Stimulated activated CD4-positive, alpha-beta T cell treated with anti-CD3 and anti-CD28 coated beads, Interleukin-12 subunit alpha, Interleukin-12 subunit beta, amount 100 ng/mL, for 4 hours (primary cell): ENCODE measurements at regions not wholly inside any gene's neighbourhood (a gene's known extent, or its start where the extent isn't known, plus 50 kb on each side); places are given as distances from the start of the nearest gene placed in this dataset.
"Not testable (repeated sequence)": the region's sequence is repeated elsewhere in the genome, so short reads cannot be mapped to it uniquely, and the experiment has no call there.

Experiments
- DNase-seq: peaks from one replicate; pipeline ENCODE4 v3.0.0-alpha.2; 2020

DNA sequence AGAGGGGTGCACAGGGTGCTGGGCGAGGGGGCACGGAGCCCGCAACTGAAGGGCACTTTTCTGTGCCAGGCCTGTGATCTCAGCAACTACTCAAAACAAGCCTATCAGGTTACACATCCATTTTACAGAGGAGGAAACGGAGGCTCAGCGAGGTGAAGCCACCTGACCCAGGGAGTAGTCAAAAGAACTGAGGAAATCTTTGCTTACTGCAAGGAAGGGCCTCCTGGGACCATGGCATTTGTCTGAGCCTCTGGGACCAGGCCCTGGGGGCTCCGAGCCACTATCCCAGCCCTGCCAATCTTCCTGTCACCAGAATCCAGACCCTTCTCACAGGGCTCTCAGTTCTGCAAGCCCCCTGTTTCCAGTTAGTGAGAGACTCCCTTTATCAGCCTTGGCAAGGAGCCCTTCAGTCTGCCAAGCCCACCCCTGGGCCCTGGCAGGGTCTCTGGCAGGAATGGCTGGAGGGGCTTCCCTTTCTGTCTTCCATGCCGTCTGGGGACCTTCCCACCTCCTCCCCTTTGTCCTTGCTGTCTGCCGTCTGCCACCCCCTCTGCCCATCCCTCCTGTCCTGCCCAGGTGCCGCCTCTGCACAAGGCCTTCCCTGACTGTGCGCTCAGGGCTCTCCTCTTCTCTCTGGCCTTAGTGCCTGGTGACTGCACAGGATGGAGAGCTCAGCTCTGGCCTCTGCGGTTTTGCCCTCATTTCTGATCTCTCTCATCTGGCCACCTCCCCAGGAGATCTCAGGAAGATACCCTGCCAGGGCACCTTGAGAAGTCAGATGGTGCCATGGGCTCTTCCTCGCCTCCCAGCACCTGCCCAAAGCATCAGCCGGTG, 194.7 kb upstream of the GLI2 start:
- no peak for DNase-seq

DNA sequence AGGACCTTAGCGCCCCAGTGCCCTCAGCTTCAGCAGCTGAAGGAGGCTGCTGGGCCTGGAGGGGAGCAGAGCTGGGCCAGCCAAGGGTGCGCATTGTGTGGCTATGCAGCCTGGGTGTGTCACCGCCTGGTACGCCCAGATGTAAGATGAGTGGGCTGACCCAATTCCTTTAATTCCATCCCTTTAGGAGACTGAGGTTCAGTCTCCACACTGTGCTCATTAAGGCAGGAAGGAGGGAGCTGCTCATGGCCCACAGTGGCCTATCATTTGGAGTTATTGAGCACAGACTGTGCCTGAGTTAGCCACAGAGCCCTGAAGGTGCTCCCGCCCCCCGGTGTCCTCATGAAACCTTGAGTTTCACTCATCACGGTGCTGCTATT, 194.1 kb upstream of the GLI2 start:
- DNase-seq: no peak

DNA sequence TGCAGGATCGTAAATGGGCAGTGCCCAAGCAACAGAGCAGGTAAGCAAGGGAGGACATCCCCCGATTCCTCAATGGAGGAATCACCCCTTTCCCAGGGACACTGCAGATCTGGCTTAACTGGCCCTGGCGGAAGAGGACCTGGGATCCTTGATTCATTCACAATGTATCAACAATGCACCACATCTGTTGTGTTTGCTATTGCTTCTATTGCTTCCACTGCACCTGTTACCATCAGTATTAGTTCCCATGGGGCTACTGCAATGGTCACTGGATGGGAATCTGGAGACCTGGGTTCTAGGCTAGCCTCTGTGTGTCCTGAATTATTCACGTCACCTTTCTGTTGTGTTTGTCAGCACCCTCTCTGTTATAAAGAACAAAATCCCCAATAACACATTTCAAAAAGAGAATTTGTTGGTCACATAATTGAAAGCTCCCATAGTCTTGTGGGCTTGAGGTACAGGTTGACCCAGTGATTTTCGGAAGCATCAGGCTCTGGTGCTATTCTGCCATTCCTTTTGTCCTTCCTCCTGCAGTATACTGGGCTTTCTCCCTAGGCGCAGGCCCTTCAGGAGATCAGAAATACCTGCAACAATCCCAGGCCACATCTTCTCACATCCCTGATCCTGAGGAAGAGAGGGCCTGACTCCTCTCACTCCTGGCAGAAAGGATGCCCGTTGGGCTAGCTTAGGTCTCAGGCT, 193.5 kb upstream of the GLI2 start:
- DNase-seq: no peak

DNA sequence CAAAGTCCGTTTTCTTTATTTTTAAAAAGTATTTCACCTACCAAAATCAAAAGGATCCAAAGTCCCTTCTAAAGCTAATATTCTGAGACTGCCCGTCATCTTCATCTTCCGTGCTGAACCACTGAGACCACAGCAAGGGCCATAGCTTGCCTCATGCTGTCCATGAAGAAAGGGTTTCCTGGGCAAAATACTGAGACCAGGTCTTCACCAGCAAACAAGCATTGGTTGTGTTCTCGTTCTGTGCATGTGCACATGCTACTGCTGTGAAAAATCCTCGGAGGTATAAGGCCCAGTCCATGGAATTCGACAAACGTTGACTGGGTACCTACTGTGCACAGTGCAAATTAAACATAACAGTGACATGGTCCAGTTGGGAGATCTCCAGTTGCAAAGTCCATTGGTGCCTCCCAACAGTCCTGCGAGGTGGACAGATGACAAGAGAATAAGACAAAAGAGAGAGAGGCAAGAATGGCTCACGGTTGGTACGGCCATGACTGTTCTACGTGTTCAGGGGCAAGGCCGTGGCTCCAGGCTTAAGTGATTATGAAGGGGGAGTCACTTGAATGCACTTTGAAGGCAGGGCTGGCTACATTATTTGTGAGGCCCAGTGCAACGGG, 192.6 kb upstream of the GLI2 start:
- no peak for DNase-seq

DNA sequence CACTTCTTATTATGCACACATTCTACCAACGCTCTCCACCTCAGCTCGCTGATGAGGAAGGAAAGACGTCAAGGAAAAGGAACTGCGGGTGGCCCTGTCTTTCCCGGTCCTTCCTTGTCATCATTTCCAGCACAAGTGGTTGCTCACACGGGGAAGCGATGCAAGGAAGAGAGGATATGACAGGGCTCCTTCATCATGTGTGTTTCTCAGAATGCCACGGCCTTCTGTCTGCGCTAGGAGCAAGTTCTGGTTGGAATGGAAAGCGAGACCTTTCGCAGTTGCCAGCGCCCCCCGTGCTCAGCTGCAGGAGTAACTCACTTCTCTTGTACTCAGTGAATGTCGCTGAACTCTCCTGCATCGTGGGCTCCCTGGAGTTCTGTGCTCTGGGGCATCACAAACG, 191.8 kb upstream of the GLI2 start:
- no peak for DNase-seq

DNA sequence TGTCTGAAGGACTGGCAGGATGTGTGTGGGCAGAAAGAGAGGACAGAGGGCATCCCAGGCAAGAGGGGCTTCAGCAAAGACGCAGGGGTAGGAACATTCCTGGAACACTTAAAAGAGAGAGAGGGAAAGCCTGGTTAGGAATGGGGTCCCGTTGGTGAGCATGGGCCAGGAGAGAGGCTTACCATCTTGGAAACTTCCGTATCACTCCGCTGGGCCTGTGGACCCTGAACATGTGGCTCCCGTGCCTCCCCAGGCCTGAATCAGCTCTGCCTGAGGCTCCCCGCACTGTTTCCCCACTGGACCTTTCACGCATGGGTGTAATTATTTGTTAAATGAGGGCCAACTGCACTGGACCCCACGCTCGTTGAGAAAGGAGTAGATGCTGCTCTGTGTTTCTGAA, 191.1 kb upstream of the GLI2 start:
- no peak for DNase-seq

DNA sequence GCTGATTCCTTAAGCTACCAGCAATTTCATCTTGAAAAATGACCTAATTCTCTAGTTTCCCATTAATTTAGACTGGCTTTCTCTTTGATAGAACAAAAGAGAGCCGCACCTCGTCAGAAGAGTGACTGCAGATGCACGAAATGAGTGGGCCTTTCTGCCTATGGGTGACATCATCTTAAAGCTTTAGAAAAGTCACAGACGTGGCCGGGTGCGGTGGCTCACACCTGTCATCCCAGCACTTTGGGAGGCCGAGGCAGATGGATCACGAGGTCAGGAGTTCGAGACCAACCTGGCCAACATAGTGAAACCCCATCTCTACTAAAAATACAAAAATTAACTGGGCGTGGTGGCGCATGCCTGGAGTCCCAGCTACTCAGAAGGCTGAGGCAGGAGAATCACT, 190.7 kb upstream of the GLI2 start:
- not testable (repeated sequence) for DNase-seq

DNA sequence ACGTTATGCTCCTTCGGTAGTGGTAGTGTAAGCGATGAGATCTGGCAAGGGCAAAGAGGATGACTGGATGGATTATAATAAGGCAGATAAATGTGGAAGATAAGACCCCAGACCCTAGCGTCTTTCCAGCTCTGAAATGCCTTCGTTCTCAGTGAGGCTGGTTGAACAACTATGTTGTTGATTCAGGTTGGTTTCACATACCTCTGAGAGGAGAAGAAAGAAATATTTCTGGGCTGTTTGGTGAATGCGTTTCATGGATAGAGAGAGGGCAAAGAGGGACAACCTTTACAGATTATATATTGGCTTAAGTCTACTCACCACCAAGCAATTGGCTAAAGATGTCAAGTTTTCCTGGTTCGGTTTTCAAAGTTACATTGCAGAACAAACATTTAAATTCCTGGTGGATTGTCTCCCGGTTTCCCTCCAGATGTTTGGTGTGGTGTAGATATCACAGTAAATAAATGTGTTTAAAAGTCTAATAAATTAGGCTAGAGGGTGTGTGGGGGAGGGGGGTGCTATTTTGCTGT, 190.1 kb upstream of the GLI2 start:
- DNase-seq: no peak

DNA sequence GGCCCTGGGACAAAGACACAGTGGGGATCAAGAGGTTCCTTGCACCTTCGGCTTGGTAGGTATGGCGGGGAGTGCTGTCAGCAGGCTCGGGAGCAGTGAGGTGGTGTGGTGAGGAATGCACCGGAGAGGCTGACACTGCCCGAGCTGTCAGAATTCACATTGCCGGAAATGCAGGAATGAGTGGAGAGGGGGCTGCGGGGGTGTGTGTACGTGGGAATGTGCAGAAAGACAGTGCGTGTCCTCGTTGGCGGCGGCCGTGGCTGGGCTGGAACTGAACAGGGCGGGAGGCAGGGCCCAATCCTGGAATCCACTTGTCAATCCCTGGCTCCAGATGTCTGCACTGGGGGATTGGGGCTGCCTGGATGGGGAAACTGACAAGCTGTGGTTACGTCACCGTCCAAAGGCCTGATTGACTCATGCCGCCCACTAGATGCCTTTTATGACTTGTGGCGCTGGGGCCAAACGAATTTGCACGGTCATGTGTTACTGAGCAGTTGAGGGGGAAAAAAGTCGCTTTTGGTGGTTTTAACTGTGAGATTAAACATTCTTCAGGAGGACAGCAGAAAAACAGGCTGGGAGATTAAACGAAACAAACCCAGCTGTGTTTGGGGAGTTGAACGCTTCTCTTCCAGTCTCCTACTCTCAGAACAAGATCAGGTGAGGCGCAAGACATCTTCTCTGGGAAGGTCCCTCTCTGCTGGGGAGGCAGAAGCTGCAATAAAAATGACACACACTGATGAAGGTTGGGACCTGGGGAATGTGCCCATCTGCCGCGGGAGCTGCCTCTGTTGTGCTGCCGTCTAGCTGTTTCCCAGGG, 189.4 kb upstream of the GLI2 start:
- no peak for DNase-seq

DNA sequence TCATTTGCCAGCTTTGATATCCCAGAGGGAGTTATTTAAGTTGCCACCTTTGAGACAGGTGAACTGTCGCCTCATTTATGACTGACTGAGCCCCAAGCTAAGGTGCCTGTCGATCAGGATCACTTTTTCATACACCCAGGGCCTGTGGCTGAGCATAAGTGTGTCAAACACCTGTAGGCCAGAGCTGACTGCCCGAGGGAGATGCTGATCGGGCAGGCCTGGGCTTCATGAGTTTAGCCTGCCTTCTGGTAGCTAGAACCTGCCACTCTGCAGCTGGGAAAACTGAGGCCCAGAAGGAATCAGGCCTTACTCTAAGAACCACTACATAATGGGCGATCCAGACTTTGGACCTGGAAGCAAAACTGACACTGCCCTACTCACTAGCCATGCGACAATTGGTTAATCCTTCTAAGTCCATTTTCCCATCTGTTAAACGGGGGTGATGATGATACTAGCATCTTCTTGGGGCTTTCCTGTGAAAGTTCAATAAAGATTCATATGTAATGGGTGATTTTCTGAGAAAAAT, 188.7 kb upstream of the GLI2 start:
- DNase-seq: no peak

DNA sequence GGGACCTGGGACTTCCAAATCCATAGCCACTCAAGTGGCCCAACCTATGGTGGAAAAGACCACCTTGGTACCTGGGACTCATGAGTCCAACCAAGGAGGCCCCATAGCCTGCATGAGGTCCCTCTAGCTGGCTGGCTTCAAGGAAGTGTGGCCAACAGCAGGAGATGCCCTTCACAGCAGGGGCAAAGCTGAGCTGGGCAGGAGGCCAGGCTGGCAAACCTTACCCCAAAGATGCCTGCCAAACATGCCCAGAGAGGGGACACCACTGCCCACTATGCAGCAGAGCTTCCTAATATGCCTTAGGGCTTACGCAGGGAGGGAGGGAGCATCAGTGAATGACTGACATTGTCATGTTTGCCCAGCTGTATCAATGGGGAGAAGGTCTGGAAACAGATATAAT, 188.0 kb upstream of the GLI2 start:
- DNase-seq: no peak

DNA sequence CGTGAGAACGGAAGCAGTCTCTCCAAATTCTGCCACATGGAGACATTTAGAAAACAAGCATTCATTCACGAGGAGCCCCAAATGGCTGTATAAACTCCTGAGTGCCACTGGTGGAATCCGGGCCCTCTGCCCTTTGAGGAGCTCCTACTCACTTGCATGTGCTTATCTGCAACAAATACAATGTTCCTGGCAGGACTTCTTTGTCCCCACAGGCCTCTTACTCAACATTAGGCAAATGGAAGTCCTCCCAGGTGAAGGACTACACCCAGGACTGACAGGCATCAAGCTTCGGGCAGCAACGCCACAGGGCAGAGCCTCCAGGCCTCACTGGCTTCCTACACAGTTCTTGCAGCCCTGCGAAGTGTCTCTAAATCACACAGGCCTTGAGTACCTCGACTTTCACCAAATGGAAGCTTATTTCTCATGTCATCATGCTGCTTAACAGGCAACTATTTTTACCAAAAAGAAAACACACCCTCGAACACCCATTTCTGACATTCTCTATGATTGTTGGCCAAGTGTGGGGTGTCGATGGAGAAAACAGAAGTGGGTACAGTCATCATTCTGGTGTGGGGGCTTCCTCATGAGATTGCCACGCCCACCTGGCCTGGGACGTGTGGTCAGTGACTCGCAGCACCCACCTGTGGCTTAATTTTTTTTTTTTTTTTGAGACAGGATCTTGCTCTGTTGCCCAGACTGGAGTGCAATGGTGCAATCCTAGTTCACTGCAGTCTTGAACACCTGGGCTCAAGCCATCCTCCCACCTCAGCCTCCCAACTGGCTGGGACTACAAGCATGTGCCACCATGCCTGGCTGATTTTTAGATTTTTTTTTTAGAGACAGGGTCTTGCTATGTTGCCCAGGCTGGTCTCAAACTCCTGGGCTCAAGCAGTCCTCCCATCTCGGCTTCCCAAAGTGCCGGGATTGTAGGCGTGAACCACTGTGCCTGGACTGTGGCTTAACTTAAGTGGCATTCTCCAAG, 186.8 kb upstream of the GLI2 start:
- no peak for DNase-seq

DNA sequence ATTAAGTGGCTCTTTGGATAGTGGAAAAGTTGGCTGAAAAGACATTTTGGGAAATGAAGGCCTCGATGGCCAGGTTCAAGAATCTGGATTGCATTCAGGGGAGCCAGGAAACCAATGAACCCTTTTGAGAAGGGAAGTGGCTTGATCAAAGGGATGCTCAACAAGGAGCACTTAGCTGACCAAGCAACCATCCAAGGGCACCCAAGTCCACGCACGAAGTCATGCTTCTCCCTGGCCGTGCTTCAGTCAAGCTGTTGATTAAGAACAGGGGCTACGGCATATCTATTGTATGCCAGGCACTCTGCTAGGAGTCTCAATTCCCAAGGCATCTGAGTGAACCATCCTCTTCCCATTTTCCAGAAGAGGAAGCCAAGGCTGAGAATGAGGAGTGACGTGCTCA, 185.8 kb upstream of the GLI2 start:
- DNase-seq: no peak

DNA sequence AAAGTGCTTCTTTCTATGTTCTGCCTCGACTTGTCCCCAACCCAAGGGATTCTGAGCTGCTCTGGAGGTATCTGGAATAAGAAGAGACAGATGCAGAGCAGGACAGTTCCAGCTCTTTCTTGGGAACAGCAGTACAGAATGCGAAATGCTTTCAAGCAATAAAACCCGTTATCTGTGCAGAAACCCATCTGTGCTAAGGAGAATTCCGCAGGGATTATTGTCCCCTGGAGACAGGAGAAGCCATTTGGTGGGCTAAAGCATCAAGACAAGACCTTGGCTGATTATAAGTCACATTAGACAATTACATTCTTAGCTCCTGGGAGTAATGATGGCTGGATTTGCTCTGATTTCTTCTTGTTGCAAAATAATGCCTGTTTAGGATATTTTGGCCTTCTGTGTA, 185.4 kb upstream of the GLI2 start:
- DNase-seq: no peak

DNA sequence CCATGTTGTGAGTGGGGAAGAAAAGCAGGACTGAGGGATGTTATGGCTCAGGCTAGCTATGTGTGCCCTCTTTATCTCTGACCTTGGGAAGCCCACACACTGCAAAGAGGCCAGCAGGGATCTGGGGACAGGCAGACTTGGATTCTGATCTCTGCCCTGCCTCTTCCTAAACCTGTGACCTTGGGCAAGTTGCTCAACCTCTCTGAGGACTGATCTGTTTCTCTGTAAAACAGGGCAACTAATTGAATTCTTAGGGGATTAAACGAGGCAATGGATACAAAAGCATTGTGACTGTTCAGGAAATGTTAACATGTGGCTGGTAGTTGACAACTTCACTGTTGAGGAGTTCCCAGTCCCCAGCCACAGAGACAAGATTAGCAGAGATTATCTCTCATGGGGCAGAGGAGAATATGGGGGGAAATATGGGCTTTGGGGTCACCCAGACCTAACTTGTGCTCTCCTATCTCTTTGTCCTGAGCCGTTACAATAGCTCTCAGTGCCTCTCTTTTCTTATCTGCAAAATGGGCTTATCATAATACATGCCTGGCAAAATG, 184.7 kb upstream of the GLI2 start:
- no peak for DNase-seq

DNA sequence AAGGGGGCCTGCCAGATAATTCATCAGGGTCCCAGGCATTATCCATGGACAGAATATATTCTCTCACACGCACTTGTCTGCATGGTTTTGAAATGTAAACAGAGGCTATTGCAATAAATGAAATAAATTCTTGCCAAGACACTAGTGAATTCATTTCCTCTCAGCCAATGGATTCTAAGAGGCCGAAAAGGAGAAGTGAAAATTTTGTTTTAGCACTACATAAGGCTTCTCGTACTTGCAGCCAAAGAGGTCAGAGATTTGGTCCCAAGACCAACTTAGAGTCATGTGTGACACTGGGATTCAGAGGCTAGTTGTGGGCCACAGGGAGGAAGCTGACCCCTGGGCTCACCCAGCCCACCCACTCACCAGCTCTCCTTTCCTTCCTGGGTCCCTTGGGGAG, 184.1 kb upstream of the GLI2 start:
- no peak for DNase-seq

DNA sequence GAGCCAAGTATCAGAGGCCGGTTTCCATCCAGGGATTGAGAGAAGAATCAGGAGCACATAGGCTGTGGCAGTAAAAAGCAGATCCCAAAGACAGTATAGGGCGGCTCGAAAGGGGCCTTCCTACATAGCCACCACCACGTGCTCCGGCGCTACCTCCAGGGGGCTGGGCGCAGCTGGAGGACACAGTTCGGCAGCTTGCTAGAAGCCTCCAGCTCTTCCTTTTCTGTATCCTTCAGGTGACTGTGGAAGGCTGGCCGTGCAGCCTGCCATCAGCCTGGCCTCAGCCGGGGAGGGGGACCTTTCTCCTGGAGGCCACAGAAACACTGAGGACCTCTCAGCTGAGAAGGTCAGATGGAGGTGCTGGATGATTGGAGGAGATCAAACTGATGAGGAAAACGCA, 183.6 kb upstream of the GLI2 start:
- no peak for DNase-seq

DNA sequence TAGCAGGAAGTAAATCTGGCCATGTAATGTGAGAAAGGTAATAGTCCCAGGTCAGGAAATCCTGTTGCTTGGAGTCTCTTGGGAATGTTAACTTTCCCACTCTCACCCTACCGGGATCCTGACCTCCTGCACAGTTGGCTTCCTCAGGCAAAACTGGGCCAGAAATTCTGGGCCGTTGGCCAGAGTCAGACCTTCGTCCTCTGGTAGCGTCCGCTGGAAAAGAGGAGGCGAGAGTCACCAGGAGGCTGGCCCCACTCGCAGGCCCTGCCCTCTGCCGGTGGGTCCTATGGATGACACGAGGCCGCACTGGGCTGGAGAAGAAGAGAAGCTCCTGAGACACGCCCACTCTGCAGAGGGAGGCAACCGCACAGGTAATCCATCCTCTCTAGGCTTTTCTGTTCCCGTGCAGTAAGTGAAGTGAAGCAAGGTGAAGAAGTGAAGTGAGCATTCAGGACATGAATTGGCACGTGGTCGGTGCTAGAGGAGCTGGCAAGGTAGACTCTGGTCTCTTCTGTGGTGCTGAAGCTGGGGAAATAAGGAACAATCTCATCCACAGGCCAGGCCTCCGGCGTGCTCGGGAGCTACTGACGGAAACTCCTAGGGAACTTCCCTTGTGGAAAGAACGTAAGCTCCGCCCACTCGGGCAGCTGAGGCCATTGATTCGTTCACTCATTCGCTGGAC, 182.7 kb upstream of the GLI2 start:
- peak; percentile 4 for DNase-seq

DNA sequence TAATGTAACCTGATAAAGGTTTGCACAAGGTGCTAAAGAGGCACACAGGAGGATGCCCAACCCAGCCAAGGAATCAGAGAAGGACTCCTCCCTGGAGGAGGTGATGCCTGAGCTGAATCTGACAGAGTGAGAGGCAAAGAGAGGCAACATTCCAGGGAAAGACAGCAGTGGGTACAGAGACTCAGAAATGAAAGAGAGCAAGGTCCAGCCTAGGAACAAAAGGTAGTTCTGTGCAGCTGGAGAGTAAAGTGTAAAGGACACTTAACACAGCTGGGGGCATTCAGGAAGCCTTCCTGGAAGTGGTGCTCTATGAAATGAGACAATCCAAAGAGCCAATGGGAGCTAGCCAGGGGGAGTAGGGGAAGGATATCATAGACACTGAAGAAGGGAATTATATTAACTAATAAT, 181.0 kb upstream of the GLI2 start:
- DNase-seq: no peak

DNA sequence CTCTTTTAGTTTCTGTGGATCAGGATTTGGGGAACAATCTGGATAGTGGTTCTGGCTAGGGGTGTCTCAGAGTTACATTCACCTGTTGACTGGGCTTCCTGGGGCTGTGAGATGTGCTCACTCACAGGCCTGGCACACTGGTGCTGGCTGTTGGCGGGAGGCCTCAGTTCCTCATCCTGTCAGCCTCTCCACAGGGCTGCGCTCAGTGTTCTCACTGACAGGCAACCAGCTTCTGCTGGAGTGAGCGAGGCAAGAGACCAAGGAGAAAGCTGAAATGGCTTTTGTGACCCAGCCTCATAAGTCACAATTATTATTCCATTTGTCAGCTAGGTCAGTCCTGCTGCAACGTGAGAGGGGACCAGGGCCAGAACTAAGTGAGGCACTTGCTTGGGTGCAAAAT, 180.6 kb upstream of the GLI2 start:
- no peak for DNase-seq

DNA sequence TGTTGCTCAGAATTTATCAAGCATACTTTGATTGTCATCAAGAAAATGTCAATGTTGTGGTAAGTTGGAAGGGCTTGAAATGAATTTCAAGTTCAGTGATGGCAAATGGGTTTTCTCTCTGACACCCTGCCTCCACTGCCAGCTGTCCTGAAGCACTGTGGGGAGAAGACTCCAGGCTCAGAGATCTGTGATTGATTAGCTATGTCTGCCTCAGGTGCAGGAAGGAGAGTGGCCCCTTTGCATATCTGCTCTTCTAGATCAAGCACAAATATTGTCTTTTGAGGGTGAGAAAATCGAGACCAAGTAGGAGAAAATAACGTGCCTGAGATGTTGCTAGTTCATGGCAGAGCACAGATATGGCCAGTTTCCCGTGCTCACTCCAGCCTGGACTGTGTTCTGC, 178.8 kb upstream of the GLI2 start:
- no peak for DNase-seq
